NCI-H2081 (cell line): ENCODE measurements at regions not wholly inside any gene's neighbourhood (a gene's known extent, or its start where the extent isn't known, plus 50 kb on each side); places are given as distances from the start of the nearest gene placed in this dataset.

ENCODE experiments used
- DNase-seq, 2 experiments: peaks; one replicate each; lab custom pipeline; 2025; lab: John Stamatoyannopoulos, UW

DNA sequence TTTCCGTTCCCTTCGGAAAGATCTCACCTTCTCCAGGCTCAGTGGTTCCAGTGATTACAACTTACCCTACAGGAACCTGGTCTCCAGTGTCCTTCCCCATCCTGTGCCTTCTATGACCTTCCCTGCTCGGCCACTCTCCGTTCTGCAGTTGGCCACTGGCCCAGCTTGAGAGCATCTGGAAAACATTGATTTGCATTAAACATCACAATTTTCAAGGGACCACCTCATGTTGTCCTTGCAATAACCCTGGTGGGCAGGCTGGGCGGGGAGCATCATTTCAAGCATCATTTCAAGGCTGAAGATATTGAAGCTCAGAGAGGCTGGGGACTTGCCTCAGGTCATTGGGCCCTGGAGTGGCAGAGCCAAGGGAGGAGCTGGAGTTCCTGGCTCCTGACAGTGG is 177.4 kb downstream of the SEC61B start:
- DNase-seq, result no peak

DNA sequence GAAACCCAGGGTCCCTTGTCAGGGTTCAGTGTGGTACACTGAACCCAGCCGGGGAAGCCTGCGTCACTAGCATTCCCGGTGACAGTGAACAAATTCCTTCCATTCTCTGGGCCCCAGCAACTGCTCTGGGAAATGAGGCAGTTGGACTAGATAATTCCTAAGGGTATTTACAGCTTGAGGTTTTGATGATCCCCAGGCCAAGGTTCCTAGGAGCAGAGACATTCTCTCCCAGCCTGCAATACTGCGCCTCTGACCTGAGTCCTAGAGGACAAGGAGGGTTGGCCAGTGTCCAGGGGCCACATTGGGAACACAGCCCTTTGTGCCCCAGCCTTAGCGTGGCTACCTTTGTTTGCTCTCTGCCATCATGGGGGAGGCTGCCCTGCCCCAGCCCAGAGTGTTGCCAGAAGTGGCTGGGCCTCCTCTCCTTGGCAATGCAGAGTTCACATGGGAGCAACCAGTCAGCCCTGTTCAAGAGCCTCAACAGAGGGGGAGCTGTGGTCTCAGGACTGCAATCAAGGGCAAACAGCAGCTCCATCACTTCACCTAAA is 178.2 kb downstream of the SEC61B start:
- no peak for DNase-seq

DNA sequence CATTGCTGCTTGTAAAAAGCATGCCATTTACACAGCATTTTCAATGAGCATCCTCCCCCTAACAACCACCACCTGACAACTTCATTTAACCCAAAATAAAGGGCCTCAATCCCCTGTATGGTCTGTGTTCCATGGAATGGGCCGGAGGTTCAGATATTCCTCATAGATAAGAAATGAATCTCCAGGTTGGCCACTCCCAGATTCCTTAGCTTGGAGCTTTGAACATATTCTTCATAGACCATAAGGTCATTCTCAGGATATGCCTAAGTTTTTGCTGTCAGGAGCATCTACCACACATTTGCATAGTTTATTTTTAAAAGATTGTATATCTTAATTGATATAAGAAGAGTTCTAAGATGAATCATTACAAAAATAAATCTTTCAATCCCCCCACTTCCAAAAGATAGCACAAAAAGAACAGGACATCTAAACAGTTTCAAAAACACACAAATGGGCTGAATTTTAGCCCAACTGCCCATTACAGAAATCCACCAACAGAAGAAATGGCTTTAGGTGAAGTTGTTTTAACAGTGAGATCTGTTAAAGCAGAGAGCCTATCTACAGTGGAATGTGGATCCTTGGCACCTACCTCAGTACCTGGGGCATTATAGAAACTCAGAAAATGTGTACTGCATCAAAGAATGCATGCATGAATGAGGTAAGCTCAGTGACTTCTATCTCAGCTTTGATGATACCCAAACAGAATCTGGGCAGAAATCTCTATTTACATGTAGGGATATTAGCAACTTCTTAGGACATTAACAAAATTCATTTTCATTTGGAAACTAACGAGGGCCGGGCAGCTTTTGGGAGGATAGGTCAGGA is 179.8 kb downstream of the SEC61B start:
- no peak for DNase-seq

DNA sequence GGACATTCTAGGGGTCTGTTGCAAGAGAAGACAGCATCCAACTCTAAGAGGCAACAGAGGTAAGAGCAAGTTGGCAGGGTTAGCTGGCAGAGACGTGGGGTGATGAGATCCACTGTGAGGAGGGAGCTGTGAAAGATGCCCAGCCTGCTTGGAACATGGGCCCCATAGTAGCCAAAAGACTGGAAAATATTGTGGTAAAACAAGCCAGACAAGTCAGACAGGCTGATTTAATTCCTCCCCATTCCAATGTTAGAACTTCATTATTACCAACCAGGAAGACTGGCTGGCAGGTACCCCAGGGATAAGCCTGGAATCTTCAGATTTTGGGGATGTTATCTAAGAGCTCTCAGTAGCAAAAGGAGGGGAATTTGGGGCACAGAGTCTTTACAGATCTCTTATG is 181.3 kb downstream of the SEC61B start:
- no peak for DNase-seq

DNA sequence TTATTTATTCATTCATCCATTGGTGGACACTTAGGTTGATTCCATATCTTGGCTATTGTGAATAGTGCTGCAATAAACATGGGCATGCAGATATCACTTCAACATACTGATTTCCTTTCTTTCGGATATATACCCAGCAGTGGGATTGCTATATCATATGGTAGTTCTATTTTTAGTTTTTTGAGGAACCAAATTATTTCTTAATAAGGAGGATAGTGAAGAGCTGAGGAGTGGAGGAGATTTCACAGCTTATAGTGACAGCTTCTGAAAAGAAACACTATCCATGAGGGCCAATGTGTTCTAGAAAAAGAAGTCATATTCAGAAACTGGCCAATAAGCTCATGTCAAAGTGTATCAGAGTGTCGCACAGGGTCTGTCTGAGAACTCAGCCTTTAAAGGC is 183.3 kb downstream of the SEC61B start:
- DNase-seq, result no peak

DNA sequence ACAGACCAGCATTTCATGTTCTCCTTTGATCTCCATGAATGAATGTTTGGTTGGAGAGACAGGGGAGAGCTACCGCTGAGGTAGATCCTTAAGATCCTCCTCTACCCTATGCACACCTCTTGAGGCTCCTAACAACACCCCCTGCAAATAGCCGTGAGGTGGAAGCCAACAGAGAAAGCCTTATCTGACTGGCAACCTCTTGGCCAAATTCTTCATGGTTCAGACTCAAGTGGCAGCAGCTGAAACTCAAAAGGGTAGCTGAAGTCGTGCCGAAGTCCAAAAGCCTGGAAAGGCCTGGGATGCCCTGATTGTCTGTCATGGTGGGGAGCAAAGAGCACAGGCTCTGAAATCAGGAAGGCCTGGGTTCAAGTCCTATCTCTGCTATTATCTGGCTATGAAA is 184.9 kb downstream of the SEC61B start:
- no peak for DNase-seq

DNA sequence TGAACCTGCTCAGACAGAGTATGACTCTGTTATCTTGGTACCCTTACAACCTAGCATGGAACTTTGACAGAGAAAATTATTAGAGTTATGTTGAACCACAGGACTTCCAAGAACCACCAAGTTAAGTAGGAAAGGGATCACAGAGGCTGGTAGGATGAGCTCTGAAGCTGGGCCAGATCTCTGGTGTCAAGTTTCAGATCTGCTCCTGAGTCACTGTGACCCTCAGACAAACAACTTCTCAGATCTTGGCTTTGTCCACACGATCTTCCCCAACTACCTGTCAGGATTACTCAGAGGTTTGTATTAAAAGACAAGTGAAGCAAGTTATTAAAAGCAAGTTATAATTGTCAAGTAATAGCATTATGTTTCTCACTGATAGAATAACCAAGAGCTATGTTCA is 189.0 kb downstream of the SEC61B start:
- DNase-seq, result no peak

DNA sequence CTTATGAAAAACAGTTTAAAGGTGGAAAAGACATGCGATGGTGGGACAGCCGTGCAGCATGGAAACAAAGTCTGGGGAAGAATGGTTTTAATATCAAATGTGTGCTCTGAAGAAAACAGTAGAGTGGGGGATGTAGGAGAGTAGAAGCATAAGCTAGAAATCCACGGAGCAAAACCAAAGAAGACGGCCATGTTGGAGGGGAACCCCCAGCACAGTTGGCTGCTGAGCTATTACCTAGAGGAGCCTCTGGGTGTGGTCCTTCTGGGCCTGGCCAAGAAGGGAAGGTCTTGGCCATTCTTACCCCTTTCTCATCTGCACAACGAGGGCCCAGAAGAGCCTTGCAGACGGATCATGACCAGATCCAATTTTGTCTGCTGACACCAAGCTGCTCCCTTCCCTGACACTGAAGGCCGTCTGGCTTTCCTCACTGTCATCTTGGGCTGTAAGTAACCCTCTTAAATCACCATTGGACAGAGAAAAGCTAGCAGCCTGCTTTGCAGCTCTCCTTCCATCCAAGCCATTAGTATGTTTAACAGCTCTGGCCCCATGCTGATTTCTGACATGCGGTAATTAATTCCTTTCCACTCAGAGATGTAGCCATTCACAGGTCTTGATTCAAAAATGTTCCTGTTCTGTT is 189.5 kb downstream of the SEC61B start:
- DNase-seq, result peak in 1 of 2 experiments; percentile 38

DNA sequence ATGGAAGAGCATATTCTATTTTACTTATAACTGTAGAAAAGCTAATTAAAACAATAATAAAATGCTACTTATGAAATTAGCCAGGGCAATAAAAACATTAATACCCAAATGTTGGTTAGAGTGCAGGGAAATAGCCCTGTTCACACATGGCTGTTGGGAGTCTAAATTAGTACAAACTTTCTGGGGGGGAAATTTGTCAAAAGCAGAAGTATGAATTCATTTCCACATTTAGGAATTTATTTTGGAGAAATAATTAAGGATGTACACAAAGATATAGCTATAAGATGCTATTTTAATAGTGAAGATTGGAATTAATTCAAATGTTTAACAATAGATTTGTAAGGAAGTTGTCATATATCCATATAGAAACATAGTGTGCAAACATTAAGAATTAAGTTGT is 190.5 kb downstream of the SEC61B start:
- no peak for DNase-seq

DNA sequence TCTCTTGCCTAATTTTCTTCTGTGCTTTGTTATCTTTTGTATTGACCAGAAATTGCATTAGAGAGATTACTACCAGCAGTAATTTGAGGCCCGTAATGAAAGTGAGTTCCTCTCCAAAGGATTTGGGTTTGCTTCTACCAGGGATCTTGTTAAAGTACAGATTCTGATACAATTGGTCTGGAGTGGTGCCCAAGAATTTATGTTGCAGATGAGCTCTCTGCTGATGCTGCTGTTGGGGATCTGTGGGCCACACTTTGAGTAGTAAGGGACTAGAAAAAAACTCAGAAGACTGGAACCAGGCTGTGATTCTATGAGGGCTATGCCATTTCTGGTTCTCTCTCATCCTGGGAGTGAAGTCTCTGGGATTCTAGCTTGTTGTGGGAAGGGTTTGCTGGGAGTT is 192.2 kb downstream of the SEC61B start:
- no peak for DNase-seq

DNA sequence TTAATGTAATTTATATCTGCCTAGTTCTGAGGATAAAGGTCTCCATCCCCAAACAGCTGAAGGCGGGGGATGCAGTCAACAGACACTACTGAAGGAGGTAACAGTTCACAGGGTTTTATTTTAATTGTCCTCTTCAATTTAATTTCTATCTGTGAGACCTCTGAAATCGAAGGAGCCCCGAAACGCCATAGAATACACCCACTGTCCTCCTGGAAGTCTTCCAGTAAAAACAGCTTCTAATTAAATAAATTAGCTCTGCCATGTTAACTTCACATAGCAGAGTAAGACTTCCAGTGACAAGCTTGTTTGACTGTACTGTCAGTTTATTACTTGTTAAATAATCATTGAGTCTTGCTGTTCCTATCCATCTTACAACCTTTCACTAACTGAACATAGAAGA is 193.5 kb downstream of the SEC61B start:
- no peak for DNase-seq

DNA sequence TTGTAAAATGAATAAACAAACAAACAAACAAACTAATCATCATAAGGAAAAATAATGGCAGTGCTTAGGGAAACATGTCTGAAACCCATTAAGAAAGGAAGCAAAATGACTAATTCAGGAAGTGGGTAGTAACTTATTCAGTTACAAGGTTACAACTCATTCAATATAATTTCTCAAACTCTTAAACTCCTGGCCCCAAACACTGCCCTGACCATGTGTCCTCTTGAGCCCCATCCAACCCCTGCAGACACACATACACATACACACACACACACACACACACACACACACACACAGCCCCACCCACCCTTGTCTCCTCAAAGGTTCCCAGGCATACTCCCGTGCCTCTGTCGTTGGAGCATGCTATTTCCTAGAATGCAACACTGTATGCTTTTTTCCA is 193.9 kb downstream of the SEC61B start:
- no peak for DNase-seq

DNA sequence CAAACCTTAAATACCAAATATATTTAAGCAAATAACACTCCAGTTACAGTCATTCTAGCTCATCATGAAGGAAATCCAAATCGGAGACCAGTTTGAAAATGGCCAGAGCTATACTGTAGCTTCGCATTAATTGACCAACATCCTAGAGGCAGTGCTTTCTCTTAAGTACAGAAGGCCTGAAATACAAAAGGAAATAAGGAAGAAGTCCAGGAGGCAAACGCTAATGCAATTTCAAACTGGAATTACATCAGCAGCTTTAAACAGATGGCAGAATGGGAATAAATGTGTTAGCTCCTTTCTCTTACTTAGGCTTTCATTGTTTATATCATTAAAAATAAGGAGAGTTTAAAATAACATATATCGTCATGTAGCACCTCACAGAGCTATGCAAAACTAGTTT is 197.0 kb downstream of the SEC61B start:
- no peak for DNase-seq

DNA sequence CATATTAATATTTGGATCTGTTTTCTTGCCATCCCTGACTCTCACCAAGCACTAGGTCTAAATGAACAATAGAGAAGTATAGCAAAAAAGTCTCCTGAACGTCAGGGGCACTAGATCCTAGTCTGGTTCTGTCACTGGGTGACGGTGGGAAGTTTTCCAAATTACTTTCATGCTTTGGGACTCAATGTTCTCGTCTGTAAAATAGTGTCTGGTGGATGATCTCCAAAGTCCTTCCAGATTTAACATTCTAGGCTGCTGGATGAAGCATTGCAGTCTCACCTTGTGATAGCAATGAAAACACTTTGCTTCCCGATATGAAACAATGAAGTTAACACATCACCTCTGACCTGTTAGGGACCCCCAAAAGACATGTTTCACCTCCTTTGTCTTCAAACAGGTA is 199.3 kb downstream of the SEC61B start:
- no peak for DNase-seq

DNA sequence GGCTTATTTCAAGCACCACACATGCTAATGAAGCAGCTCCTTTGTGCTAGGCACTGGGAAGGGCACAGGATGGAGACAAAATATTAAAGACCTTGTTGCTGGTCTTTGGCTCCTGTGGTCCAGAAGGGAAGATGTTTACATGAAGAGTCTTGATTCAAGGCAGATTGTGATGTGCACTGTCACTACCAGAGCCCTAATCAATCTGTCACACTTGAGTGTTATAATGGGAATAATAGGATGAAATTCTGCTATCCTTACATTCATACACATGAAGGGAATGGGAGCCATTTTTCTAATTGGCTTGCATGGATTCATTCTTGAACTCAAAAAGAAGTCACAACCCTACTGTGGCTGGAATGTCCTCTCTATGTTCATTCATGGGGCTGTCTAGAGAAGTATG is 203.0 kb downstream of the SEC61B start:
- no peak for DNase-seq

DNA sequence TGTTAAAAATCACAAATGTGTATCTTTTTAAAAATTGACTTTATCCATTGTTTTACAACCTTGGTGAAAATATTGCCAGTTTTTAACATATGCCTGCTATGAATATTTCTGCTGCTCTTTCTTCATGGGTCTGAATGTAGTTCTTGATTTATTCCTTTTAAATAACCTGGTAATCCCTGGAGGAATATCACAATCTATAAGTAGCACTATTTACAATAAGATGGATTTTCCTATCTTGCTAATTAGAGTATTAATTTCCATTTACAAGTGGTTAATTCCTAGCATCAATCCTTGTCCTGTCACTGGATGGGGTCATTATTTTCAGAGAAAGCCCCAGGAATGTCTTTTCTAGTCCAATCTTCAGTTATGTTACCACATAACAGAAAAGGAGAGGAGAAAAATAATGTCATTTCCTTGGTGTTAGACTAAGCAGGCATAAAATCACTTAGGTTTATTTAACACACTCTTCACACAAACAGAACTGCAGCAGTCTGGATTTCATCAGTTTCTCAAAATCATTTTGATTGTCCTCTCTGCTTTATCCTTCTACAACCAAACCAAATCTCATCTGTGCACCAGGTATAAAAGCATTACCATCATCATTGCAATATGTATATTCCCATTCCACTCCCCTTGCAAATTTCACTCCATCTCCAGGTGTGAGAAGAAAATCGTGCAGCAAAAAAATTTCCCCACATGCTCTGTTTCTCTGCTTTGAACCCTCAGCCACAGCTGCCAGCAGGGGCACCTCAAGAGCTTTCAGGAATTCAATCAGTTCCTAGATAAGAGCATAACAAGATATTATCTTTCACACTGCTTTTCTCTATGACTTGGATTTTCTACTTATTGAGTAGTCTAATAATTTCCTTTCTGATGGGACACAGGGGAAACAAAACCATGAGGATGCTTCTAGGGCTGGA is 204.1 kb downstream of the SEC61B start:
- no peak for DNase-seq

DNA sequence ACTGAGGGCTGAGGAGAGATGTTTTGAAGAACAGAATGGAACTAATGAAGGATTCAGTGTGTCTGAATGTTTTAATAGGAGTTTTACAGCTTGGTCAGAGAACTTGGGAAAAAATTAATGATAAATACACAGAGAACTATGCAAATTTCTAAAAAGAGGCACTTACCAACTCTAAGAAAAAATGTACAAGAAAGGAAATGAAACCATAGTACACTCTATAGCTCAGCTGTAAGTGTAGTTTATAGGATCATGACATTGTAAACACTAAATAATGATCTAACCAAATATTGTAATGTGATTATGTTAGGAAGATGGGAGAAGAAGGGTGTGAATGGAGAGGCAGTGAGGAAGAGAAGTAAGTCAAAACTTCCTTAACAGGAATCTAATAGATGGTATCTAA is 205.2 kb downstream of the SEC61B start:
- no peak for DNase-seq

DNA sequence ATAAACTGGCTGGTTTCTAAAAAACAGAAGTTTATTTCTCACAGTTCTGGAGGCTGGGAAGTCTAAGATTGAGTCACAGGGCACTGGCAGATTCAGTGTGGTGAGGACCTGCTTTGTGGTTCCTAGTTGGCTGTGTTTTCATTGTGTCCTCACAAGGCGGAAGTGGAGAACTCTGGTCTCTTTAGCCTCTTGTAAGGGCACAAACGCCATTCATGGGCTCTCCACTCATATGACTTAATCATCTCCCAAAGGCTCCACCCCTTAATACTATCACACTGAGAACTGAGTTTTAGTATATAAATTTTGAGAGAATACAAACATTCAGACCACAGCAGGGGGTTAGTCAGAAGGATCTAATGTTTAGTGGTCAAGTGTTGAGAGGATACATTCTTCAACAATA is 208.2 kb downstream of the SEC61B start:
- DNase-seq, result no peak

DNA sequence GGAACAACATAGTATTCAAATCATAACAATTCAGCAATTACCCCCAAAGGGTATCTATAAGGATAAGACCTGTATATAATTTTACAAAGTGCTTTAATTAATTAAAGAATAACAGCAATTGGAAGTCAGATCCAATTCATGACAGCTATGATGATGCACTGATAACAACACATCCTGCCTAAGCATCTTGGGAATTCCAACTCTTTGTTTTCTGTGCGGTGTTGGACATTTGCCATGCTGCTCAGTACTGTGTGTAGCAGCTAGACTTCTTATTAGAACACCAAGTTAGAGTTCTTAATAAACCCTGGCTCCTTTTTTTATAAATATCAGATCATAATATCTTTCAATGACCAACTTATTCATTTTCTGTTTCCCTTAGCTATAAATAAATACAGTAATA is 209.0 kb downstream of the SEC61B start:
- no peak for DNase-seq

DNA sequence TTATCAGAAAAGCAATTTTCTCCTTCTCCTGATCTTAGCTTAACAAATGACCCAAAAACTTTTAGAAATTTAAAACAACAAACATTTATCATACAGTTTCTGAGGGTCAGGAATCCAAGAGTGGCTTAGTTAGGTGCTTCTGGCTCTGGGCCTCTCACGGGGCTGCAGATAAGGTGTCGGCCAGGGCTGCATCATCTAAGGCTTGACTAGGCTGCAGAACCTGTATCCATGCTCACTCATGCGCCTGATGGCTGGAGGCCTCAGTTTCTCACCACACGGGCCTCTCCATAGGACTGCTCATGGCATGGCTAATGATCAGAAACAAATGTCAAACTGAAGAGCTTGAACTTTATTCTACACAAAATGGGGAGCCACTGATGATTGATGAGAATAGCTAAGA is 210.0 kb downstream of the SEC61B start:
- DNase-seq, result no peak

DNA sequence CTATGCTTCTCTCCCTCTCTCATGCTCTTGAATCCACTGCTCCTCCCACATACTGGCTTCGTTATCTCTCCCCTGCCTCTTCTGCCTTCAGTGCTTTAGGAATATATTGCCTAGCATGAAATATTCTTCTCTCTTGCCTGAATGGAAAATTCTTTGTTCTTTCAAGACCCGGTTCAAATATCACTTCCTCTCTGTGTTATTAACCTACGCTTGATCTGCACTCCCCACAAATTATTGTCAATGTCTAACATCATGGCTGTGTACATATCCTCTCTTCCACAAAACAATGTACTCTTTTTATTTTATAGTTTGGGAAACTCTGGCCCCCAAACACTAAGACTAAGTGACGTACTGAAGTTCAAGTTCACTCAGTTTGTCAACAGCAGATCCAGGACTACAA is 211.0 kb downstream of the SEC61B start:
- no peak for DNase-seq

DNA sequence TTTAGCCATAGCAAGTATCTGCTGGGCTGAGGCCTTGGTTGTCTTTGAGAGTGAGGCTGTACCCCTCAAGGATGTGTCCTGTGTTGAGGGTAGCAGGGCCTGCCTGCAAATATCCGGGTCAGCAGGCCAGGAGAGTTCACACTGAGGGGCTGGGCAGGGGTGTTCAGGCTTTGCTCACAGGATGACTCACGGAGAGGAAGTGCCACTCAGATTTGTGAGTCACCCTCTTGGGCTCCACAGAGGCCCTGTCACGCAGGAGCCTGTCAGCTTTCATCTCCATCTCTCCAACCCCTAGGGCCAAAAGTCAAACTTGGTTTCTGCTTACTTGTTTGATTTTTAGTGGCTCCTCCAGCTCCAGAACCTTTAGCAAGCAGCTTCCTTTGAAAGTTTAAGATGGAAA is 211.5 kb downstream of the SEC61B start:
- no peak for DNase-seq

DNA sequence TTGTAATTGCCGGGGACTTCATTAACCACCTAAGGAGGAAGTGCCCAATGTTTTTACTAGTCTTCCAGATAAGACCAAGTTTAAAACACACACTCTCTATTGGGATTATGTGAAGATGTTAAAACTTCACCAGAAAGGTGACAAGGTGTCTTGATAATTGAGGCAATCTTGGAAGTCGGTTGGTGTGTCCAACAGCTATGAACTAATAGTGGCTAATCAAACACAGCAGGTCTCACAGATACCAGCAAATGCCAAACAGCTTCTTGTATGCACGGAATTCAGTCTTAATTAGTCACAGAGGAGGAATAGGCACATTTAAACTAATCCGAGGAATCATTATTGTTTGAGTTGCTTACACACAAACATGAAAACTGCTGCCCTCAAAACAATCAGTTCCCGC is 214.5 kb downstream of the SEC61B start:
- DNase-seq, result no peak
